ENCODE measurements at regions not wholly inside any gene's neighbourhood (a gene's known extent, or its start where the extent isn't known, plus 50 kb on each side); places are given as distances from the start of the nearest gene placed in this dataset.
"Not testable (repeated sequence)": the region's sequence is repeated elsewhere in the genome, so short reads cannot be mapped to it uniquely, and the experiment has no call there.

GRCh38 chr19:27746691-27747380 is 1466.1 kb downstream of the UQCRFS1 start:
- no peak for DNase-seq

DNA sequence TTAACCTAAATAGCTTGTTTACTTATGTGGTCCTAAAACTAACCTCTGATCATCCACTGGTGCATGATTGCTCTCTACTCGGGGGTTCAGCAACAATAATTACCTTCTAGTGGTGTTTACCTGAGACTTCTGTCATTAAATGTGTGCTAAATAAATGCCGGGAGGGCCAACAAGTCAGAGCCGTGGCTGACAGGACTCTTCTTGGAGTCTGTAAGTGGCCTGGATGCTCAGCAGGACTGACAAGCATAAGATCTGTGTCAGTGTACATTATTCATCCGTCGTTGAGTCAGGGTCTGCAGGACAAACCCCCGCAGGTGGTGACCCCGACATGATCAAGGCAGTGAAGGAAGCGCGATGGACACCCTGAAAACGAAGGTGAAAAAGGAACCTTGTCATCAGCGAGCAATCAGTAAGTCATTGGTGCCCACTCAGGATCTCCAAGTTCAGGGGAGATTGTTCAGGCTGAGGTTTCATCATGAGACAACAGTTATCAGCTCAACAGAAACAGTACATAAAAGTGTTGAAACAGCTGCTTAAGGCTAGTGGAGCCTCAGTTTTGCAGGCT is 1466.9 kb downstream of the UQCRFS1 start:
- no peak for DNase-seq

GRCh38 chr19:27744926-27745768 is 1467.8 kb downstream of the UQCRFS1 start:
- no peak for DNase-seq

- DNase-seq: no peak
Measured at GRCh38 chr19:27742041-27742440, 1470.9 kb downstream of the UQCRFS1 start.

DNA sequence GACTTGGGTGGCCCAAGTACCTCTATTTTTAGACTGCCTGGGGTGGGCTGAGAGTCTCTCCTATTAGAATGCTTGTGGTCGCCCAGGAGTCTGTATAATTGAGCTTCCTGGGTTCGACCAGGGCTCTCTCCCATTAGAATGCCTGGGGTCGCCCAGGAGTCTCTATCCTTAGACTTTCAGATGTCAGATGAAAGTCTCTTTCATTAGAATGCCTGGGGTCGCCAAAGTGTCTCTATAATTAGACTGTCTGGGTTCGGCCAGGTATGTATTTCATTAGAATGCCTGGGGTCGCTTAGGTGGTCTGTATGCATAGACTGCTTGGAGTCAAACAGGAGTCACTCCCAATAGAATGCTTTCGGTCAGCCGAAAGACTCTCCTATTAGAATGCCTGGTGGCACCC is 1471.7 kb downstream of the UQCRFS1 start:
- no peak for DNase-seq

DNA sequence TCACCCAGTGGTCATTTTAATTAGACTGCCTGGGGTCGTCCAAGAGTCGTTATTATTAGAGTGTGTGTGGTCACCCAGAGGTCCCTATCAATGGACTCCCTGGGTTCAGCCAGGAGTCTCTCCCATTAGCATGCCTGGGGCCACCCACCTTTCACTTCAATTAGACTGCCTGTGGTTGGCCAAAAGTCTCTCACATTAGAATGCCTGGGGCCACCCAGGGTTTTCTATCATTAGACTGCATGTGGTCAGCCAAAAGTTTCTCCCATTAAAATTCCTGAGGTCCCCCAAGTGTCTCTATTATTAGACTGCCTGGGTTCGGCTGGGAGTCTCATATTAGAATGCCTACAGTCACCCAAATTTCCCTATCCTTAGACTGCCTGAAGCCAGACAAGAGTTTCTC is 1472.6 kb downstream of the UQCRFS1 start:
- no peak for DNase-seq

GRCh38 chr19:27738569-27739193 is 1474.3 kb downstream of the UQCRFS1 start:
- DNase-seq: no peak

- DNase-seq: no peak
Measured at GRCh38 chr19:27736225-27736624, 1476.7 kb downstream of the UQCRFS1 start.

GRCh38 chr19:27735314-27735713 is 1477.6 kb downstream of the UQCRFS1 start:
- no peak for DNase-seq

DNA sequence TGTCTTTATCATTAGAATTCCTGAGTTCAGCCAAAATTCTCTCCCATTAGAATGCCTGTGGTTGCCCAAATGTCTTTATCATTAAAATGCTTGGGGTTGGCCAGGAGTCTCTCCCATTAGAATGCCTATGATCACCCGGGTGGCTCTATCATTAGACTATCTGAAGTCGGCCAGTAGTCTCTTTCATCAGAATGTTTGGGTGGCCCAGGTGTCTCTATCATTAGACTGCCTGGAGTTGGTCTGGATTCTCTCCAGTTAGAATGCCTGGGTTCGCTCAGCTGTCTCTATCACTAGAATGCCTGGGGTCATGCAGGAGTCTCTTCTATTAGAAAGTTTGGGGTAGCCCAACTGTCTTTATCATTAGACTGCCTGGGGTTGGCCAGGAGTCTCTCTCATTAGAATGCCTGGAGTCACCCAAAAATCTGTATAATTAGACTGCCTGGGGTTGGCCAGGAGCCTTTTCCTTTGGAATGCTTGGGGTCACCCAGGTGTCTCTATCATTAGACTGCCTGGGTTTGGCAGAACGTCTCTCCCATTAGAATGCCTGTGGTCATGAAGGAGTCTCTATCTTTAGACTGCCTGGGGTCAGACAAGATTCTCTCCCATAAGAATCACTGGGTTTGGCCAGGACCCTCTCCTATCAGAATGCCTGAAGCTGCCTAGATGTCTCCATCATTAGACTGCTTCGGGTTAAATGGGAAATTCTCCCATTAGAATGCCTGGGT is 1478.3 kb downstream of the UQCRFS1 start:
- DNase-seq: no peak

GRCh38 chr19:27733551-27734266 is 1479.2 kb downstream of the UQCRFS1 start:
- no peak for DNase-seq

DNA sequence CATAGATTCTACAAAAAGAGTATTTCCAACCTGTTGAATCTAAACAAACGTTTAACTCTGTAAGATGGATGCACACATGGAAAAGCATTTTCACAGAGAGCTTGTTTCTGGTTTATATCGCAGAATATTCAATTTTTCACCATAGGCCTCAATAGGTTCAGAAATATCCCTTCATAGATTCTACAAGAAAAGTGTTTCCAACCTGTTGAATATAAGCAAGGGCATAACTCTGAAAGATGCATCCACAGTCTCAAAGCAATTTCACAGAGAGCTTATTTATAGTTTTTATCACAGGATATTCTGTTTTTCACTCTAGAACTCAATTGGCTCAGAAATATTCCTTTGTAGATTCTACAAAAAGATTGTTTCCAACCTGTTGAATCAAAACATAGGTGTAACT is 1483.6 kb downstream of the UQCRFS1 start:
- no peak for DNase-seq

- DNase-seq: no peak
Measured at GRCh38 chr19:27722625-27723024, 1490.3 kb downstream of the UQCRFS1 start.

DNA sequence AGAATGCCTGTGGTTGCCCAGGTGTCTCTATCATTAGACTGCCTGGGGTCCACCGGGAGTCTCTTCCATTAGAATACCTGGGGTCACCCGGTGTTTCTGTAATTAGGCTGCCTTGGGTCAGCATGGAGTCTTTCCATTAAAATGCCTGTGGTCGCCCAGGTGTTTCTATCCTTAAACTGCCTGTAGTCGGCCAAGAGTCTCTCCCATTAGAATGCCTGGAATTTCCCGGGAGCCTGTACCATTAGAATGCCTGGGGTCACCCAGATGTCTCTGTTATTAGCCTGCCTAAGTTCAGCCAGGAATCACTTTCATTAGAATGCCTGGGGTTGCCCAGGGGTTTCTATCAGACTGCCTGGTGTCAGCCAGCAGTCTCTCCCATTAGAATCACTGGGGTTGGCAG is 1492.8 kb downstream of the UQCRFS1 start:
- DNase-seq: no peak

DNA sequence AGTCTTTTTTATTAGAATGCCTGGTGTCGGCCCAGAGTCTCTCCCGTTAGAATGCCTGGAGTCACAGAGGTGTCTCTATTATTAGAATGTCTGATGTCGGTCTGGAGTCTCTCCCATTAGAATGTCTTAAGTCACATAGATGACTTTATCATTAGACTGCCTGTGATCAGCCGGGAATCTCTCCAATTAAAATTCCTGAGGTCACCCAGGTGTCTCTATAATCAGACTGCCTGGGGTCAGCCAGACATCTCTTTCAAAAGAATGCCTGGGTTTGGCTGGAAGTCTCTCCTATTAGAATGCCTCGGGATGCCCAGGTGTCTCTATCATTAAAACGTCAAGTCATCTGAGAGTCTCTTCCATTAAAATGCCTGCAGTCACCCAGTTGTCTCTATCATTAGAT is 1493.9 kb downstream of the UQCRFS1 start:
- DNase-seq: no peak

- DNase-seq: no peak
Measured at GRCh38 chr19:27718234-27718633, 1494.7 kb downstream of the UQCRFS1 start.

- DNase-seq: no peak
Measured at GRCh38 chr19:27717825-27718224, 1495.1 kb downstream of the UQCRFS1 start.

DNA sequence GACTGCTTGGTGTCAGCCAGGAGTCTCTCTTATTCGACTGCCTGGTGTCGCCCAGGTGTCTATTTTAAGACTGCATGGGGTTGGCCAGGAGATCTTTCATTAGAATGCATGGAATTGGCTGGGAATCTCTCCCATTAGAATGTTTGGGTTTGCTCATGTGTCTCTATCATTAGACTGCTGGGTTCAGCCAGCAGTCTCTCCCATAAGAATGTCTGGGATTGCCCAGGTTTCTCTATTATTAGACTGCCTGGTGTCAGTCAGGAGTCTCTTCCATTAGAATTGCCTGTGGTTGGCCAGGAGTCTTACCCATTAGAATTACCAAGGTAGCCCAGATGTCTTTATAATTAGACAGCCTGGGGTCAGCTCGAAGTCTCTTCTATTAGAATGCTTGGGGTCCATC is 1496.0 kb downstream of the UQCRFS1 start:
- no peak for DNase-seq

GRCh38 chr19:27714857-27715256 is 1498.1 kb downstream of the UQCRFS1 start:
- DNase-seq: peak; percentile 5

DNA sequence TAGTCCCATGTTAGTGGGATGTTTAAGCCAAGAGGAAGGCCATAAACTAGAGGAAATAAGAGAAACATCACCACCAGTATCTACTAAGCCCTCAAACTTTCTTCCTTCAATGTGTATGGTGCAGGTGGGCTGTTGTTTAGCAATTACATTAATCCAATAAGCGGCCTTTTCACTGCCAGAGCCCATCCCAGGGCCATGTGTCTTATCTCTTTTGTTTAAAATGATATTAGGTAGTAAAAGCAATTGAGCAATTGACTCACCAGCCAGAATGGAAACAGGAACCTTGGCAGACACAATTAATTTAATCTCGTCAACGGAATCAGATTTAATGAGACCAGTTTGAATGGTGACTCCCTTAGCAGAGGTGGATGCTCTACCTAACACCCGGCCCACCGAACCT is 1503.5 kb downstream of the UQCRFS1 start:
- DNase-seq: no peak

- DNase-seq: not testable (repeated sequence)
Measured at GRCh38 chr19:27708986-27709385, 1504.0 kb downstream of the UQCRFS1 start.

DNA sequence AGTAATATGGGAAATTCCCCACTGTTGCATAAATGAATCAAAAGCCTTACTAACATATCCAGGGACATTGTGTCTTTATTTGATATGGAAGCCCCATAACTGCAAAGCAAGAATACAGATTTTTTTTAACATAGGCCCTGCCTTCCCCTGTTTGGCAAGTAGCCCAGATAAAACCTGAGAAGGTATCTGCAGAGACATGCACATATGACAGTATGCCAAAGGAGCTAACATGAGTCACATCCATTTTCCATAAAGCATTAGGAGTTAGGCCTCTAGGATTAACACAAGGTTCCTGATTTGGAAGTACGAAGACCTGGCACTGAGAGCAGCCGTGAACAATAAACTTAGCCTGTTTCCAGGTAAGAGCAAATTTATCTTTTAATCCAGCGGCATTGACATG is 1505.9 kb downstream of the UQCRFS1 start:
- not testable (repeated sequence) for DNase-seq
